Gastroesophageal sphincter (tissue), 4 donors: ENCODE measurements at regions not wholly inside any gene's neighbourhood (a gene's known extent, or its start where the extent isn't known, plus 50 kb on each side); places are given as distances from the start of the nearest gene placed in this dataset.

Experiments
- ATAC-seq: fragments of 150-250 bp; one replicate; pipeline ENCODE4 v1.9.1; 2016; ENCODE audit warnings: mild to moderate bottlenecking, moderate library complexity
- H3K27ac ChIP-seq, 4 donors: fragments of 200-600 bp; sonication (generic) in 3 of 4; 1 replicate in 3 of 4; 2 replicates in 1 of 4; pipeline ENCODE4 v1.5.1; 2016 to 2019
- H3K27me3 ChIP-seq: fragments of 200-600 bp; sonication (generic); one replicate; pipeline ENCODE4 v1.5.1; 2019
- H3K36me3 ChIP-seq, 2 donors: fragments of 200-600 bp; sonication (generic); one replicate each; pipeline ENCODE4 v1.5.1; 2019; ENCODE audit warnings: control low read depth in 1 of 2
- H3K4me1 ChIP-seq, 3 donors: fragments of 200-600 bp; sonication (generic); 1 replicate in 2 of 3; 2 replicates in 1 of 3; pipeline ENCODE4 v1.5.1; 2016 to 2019; ENCODE audit warnings: control low read depth in 2 of 3
- H3K4me3 ChIP-seq, 2 donors: fragments of 200-600 bp; sonication (generic); one replicate each; pipeline ENCODE4 v1.5.1; 2019; ENCODE audit warnings: mild to moderate bottlenecking in 1 of 2, moderate library complexity in 1 of 2
- H3K9me3 ChIP-seq, 3 donors: fragments of 200-600 bp; sonication (generic); one replicate each; pipeline ENCODE4 v1.5.1; 2017 to 2019; ENCODE audit warnings: control low read depth in 2 of 3
- EP300 ChIP-seq: sonication (generic); formaldehyde crosslinking; IDR thresholded peaks from one replicate; pipeline ENCODE4 v1.6.1; 2017; ENCODE audit warnings: antibody characterized with exemption, mild to moderate bottlenecking
- POLR2A ChIP-seq, 2 donors: fragments of 450-650 bp; IDR thresholded peaks; one replicate each; pipeline ENCODE4 v1.6.1; 2017; ENCODE audit warnings: antibody characterized with exemption in 2 of 2, mild to moderate bottlenecking in 2 of 2, moderate library complexity in 1 of 2
- POLR2AphosphoS5 ChIP-seq: sonication (generic); formaldehyde crosslinking; IDR thresholded peaks from one replicate; pipeline ENCODE4 v1.6.1; 2017; ENCODE audit warnings: antibody characterized with exemption
- WGBS, 2 donors: methylation state at CpG; one replicate each; pipeline ENCODE4 v1.1.5; 2018; ENCODE audit warnings: low coverage in 1 of 2; 5-methylcytosine and 5-hydroxymethylcytosine counted together
- TF ChIP-seq, protein P1 (sequence below), 4 experiments: fragments of 200-600 bp in 2 of 4; fragments of 450-650 bp in 2 of 4; sonication (generic) in 1 of 4; IDR thresholded peaks; one replicate each; pipeline ENCODE4 v1.5.1; 2017 to 2019; ENCODE audit warnings: antibody characterized with exemption in 4 of 4, mild to moderate bottlenecking in 2 of 4, moderate library complexity in 2 of 4

DNA sequence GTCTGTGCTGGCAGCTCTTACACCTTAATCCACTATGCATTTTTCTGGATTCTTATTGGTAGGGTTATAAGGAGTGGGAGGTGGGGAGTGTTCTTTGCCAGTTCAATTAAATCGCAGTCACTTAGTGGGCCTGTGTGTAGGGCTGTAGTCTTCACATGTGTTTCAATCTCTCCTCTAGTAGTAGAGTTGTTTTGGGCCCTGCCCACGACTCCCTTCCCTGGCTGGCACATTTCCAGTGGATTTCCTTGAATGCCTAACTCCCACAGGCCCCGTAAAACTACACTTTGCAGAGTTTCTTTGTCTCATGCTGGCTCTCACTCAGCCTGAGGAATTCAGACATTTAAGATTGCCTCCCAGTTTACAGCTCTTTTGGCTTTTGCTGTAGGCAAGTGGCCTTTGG, 414.0 kb upstream of the OPRM1 start:
- no peaks in the 10 kb centered on the region for H3K36me3 ChIP-seq
- 8 to 26% methylated on average over 2 to 3 of the region's 3 CpGs for WGBS, 2 donors
- no peaks in the 10 kb centered on the region for H3K9me3 ChIP-seq
- H3K4me1 ChIP-seq, result no peaks in the 10 kb centered on the region
- no peak overlapping the region for H3K4me3 ChIP-seq
- no peak for TF ChIP-seq POLR2A (IDR thresholded peaks at IDR 0.05)
- no peak for TF ChIP-seq EP300
- TF ChIP-seq POLR2AphosphoS5, result no peak
- TF ChIP-seq, protein P1, sequence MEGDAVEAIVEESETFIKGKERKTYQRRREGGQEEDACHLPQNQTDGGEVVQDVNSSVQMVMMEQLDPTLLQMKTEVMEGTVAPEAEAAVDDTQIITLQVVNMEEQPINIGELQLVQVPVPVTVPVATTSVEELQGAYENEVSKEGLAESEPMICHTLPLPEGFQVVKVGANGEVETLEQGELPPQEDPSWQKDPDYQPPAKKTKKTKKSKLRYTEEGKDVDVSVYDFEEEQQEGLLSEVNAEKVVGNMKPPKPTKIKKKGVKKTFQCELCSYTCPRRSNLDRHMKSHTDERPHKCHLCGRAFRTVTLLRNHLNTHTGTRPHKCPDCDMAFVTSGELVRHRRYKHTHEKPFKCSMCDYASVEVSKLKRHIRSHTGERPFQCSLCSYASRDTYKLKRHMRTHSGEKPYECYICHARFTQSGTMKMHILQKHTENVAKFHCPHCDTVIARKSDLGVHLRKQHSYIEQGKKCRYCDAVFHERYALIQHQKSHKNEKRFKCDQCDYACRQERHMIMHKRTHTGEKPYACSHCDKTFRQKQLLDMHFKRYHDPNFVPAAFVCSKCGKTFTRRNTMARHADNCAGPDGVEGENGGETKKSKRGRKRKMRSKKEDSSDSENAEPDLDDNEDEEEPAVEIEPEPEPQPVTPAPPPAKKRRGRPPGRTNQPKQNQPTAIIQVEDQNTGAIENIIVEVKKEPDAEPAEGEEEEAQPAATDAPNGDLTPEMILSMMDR (IDR thresholded peaks at IDR 0.05), result no peak
- H3K27me3 ChIP-seq, result no peaks in the 10 kb centered on the region
- H3K27ac ChIP-seq, result no peak overlapping the region
- no peak for ATAC-seq

DNA sequence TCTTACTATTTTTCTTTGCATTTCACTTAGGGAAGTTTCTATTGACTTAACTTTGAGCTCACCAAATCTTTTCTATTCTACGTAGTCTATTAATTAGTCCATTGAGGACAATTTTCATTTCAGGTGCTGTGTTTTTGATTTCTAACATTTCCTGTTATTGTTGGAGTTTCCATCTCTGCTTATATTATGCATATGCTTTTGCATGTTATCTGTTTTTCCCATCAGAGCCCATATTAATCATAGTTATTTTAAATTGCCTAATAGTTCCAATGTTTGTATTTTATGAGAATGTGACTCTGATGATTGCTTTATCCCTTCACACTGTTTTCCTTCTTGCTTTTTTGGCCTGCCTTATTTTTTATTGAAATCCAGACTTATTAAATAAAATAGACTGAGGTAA, 414.5 kb upstream of the OPRM1 start:
- 60 to 81% methylated on average over 1 of the region's 1 CpG for WGBS, 2 donors
- TF ChIP-seq POLR2AphosphoS5 (no peak), POLR2A (IDR thresholded peaks at IDR 0.05) (no peak), EP300 (no peak)
- TF ChIP-seq, protein P1 (IDR thresholded peaks at IDR 0.05), result no peak
- Histone ChIP-seq H3K36me3 (no peaks in the 10 kb centered on the region), H3K4me3 (no peak overlapping the region), H3K4me1 (no peaks in the 10 kb centered on the region), H3K27me3 (no peaks in the 10 kb centered on the region), H3K9me3 (no peaks in the 10 kb centered on the region), H3K27ac (no peak overlapping the region)
- ATAC-seq, result no peak

DNA sequence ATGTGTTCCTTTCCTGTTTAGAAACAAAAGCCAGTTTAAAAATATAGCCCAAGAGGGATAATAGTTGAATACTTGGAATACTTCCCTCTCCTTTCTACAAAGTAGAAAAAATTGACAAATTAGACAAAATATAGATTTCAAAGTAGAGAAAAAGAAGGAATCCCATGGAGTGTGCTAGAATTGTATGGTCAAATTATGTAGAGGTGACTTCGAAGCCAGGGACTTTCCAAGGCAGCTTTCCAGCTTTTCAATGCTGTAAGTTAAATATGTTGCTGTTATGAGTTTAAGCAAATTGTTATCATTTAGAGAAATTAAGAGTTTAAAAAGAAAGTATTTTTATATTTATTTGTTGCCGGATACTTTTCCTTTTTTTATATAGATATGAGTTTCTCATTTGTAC, 415.5 kb upstream of the OPRM1 start:
- Histone ChIP-seq H3K36me3 (no peaks in the 10 kb centered on the region), H3K27ac (no peak overlapping the region), H3K4me1 (no peaks in the 10 kb centered on the region), H3K27me3 (no peaks in the 10 kb centered on the region), H3K9me3 (no peaks in the 10 kb centered on the region), H3K4me3 (no peak overlapping the region)
- 52 to 74% methylated on average over 2 of the region's 2 CpGs for WGBS, 2 donors
- TF ChIP-seq, protein P1 (IDR thresholded peaks at IDR 0.05), result no peak
- no peak for TF ChIP-seq EP300
- no peak for TF ChIP-seq POLR2A (IDR thresholded peaks at IDR 0.05)
- TF ChIP-seq POLR2AphosphoS5, result no peak
- ATAC-seq, result no peak

DNA sequence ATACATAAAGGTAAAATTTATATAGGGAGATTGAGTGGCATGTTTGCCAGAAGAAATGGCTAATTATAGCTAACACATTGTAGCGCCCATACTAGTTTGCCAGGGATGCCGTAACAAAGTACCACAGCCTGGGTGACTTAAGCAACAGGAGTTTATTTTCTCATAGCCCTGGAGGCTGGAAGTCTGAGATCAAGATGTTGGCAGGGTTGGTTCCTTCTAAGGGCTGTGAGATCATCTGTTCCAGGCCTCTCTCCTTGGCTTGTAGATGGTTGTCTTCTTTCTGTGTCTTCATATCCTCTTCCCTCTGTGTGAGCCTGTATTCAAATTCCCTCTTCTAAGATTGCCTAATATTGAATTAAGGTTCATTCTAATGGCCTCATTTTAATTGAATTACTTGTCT, 417.5 kb upstream of the OPRM1 start:
- no peaks in the 10 kb centered on the region for H3K4me1 ChIP-seq
- H3K27ac ChIP-seq, result no peak overlapping the region
- H3K4me3 ChIP-seq, result no peak overlapping the region
- ATAC-seq, result no peak
- H3K27me3 ChIP-seq, result no peaks in the 10 kb centered on the region
- TF ChIP-seq, protein P1 (IDR thresholded peaks at IDR 0.05), result no peak
- TF ChIP-seq POLR2A (IDR thresholded peaks at IDR 0.05) (no peak), POLR2AphosphoS5 (no peak), EP300 (no peak)
- 88 to 100% methylated on average over 2 of the region's 2 CpGs for WGBS, 2 donors
- H3K36me3 ChIP-seq, result no peaks in the 10 kb centered on the region
- no peaks in the 10 kb centered on the region for H3K9me3 ChIP-seq

DNA sequence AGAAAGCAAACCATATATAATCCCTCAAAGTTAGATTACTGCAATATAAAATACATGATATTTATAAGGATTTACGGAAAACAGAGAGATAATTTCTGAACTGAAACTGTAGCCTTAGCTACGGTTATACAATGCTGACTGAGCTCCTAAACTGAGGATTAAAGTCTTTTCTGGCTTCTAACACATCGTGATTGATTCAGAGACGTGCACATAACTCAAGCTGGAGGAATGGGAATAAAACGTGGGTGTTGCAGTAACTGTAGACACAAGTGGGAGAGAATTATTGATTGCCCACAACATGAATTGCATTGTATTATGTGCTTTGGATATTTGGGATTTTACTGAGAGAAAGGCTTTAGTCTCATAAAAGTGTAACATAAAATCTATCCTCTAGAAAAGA, 418.0 kb upstream of the OPRM1 start:
- no peaks in the 10 kb centered on the region for H3K36me3 ChIP-seq
- no peaks in the 10 kb centered on the region for H3K9me3 ChIP-seq
- no peaks in the 10 kb centered on the region for H3K27me3 ChIP-seq
- no peak overlapping the region for H3K27ac ChIP-seq
- no peaks in the 10 kb centered on the region for H3K4me1 ChIP-seq
- TF ChIP-seq, protein P1 (IDR thresholded peaks at IDR 0.05), result no peak
- TF ChIP-seq EP300 (no peak), POLR2AphosphoS5 (no peak), POLR2A (IDR thresholded peaks at IDR 0.05) (no peak)
- no peak overlapping the region for H3K4me3 ChIP-seq
- ATAC-seq, result no peak
- WGBS, 2 donors, result 66 to 68% methylated on average over 3 to 5 of the region's 5 CpGs
